ENCODE measurements at regions not wholly inside any gene's neighbourhood (a gene's known extent, or its start where the extent isn't known, plus 50 kb on each side); places are given as distances from the start of the nearest gene placed in this dataset.

GRCh38 chr12:127539226-127539858, 727.6 kb upstream of the TMEM132C start:
- TF ChIP-seq CTCF (conservative IDR thresholded peaks at IDR 0.05; ENCODE audit: low read depth in 2 of 2): no peak
- TF ChIP-seq EZH2 (IDR thresholded peaks at IDR 0.05; ENCODE audit: low read depth, unreplicated experiment): no peak
- no peak for TF ChIP-seq REST (IDR thresholded peaks at IDR 0.05; ENCODE audit: unreplicated experiment)
- TF ChIP-seq EZH2phosphoT487 (IDR thresholded peaks at IDR 0.05; ENCODE audit: unreplicated experiment): no peak
- no peak for TF ChIP-seq ZNF462 (CRISPR knock-in tag; IDR thresholded peaks at IDR 0.05)
- TF ChIP-seq POLR2AphosphoS5 (IDR thresholded peaks at IDR 0.05; ENCODE audit: low read depth): no peak
- no peak for TF ChIP-seq JUNB (IDR thresholded peaks at IDR 0.05; ENCODE audit: unreplicated experiment)
- TF ChIP-seq CREB1 (CRISPR knock-in tag; IDR thresholded peaks at IDR 0.05; ENCODE audit: low read depth): no peak
- no peak for TF ChIP-seq ETS1 (IDR thresholded peaks at IDR 0.05)
